ENCODE measurements at regions not wholly inside any gene's neighbourhood (a gene's known extent, or its start where the extent isn't known, plus 50 kb on each side); places are given as distances from the start of the nearest gene placed in this dataset.

GRCh38 chr11:71164186-71164585, 88.2 kb downstream of the SHANK2 start:
- no peak for TF ChIP-seq CTCF (IDR thresholded peaks at IDR 0.05)
- no peak for TF ChIP-seq POLR2A (IDR thresholded peaks at IDR 0.05)
